Right atrium auricular region (tissue), 2 donors: ENCODE measurements at regions not wholly inside any gene's neighbourhood (a gene's known extent, or its start where the extent isn't known, plus 50 kb on each side); places are given as distances from the start of the nearest gene placed in this dataset.

ENCODE experiments used
- DNase-seq: peaks from one replicate; pipeline ENCODE4 v3.0.0-alpha.2; 2019; ENCODE audit warnings: low spot score
- H3K27ac ChIP-seq, 2 donors: fragments of 200-600 bp; sonication (generic); 1 replicate in 1 of 2; 2 replicates in 1 of 2; pipeline ENCODE4 v1.5.1; 2016 to 2019
- H3K27me3 ChIP-seq, 2 donors: fragments of 200-600 bp; sonication (generic); one replicate each; pipeline versions ENCODE4 v1.5.1 to v1.6.0; 2017 to 2019
- H3K36me3 ChIP-seq: fragments of 200-600 bp; sonication (generic); one replicate; pipeline ENCODE4 v1.5.1; 2016
- H3K4me1 ChIP-seq, 2 donors: fragments of 200-600 bp; sonication (generic); one replicate each; pipeline versions ENCODE4 v1.5.1 to v1.6.0; 2017 to 2019
- H3K4me3 ChIP-seq, 2 donors: fragments of 200-600 bp; sonication (generic); 1 replicate in 1 of 2; 2 replicates in 1 of 2; pipeline ENCODE4 v1.5.1; 2017 to 2019; ENCODE audit warnings: mild to moderate bottlenecking in 1 of 2, moderate library complexity in 1 of 2
- H3K9me3 ChIP-seq, 2 donors: fragments of 200-600 bp; sonication (generic); one replicate each; pipeline ENCODE4 v1.5.1; 2019
- CTCF ChIP-seq, 2 donors: fragments of 200-600 bp; sonication (generic); IDR thresholded peaks; one replicate each; pipeline ENCODE4 v1.5.1; 2019; ENCODE audit warnings: antibody characterized with exemption in 2 of 2

GRCh38 chr1:244163861-244164510 is 112.9 kb downstream of the ZBTB18 start:
- Histone ChIP-seq H3K27me3 (no peaks in the 10 kb centered on the region), H3K9me3 (no peaks in the 10 kb centered on the region), H3K4me3 (no peak overlapping the region), H3K27ac (peak overlapping the region; percentile 58 to 75), H3K36me3 (no peaks in the 10 kb centered on the region), H3K4me1 (peaks cover 0 to 13% of the 10 kb centered on the region in 2 donors)
- no peak for TF ChIP-seq CTCF (IDR thresholded peaks at IDR 0.05)
- no peak for DNase-seq

- Histone ChIP-seq H3K36me3 (no peaks in the 10 kb centered on the region), H3K27ac (peak overlapping the region; percentile 58 to 75)
- no peak for TF ChIP-seq CTCF (IDR thresholded peaks at IDR 0.05)
These were observed 113.4 kb downstream of the ZBTB18 start for GRCh38 chr1:244164511-244164890.

GRCh38 chr1:244165021-244165420 is 113.9 kb downstream of the ZBTB18 start:
- TF ChIP-seq CTCF (IDR thresholded peaks at IDR 0.05): no peak
- peak overlapping the region; percentile 58 to 75 for H3K27ac ChIP-seq
- no peaks in the 10 kb centered on the region for H3K27me3 ChIP-seq
- no peak overlapping the region for H3K4me3 ChIP-seq
- no peak for DNase-seq
- H3K36me3 ChIP-seq: no peaks in the 10 kb centered on the region
- H3K4me1 ChIP-seq: peaks cover 0 to 13% of the 10 kb centered on the region in 2 donors
- H3K9me3 ChIP-seq: no peaks in the 10 kb centered on the region

More at GRCh38 chr1:244164511-244164890, 113.4 kb downstream of the ZBTB18 start:
- H3K9me3 ChIP-seq: no peaks in the 10 kb centered on the region
- H3K4me3 ChIP-seq: no peak overlapping the region
- no peaks in the 10 kb centered on the region for H3K27me3 ChIP-seq
- no peak for DNase-seq
- peaks cover 0 to 13% of the 10 kb centered on the region in 2 donors for H3K4me1 ChIP-seq

GRCh38 chr1:244165701-244166100 is 114.6 kb downstream of the ZBTB18 start:
- Histone ChIP-seq H3K27ac (no peak overlapping the region), H3K4me3 (no peak overlapping the region), H3K36me3 (no peaks in the 10 kb centered on the region), H3K9me3 (no peaks in the 10 kb centered on the region), H3K4me1 (peaks cover 0 to 13% of the 10 kb centered on the region in 2 donors), H3K27me3 (no peaks in the 10 kb centered on the region)
- TF ChIP-seq CTCF (IDR thresholded peaks at IDR 0.05): no peak
- DNase-seq: no peak

- H3K4me3 ChIP-seq: no peak overlapping the region
- no peaks in the 10 kb centered on the region for H3K9me3 ChIP-seq
- no peak for DNase-seq
- H3K27ac ChIP-seq: no peak overlapping the region
- TF ChIP-seq CTCF (IDR thresholded peaks at IDR 0.05): no peak
- no peaks in the 10 kb centered on the region for H3K36me3 ChIP-seq
- H3K27me3 ChIP-seq: no peaks in the 10 kb centered on the region
- no peaks in the 10 kb centered on the region for H3K4me1 ChIP-seq
These were observed 120.3 kb downstream of the ZBTB18 start for GRCh38 chr1:244171241-244171985.
